CD4-positive, alpha-beta T cell (primary cell): ENCODE measurements at regions not wholly inside any gene's neighbourhood (a gene's known extent, or its start where the extent isn't known, plus 50 kb on each side); places are given as distances from the start of the nearest gene placed in this dataset.

ENCODE experiments used
- ATAC-seq: fragments of 200-7000 bp; cut with Tn5 transposase; one replicate; pipeline ENCODE4 v1.10.0; 2022; ENCODE audit warnings: mild to moderate bottlenecking; ENCODE audit not compliant: poor library complexity
- CTCF ChIA-PET: fragments of 350-600 bp; sonication (Branson Sonifier 250); formaldehyde crosslinking; loops from one replicate; lab custom pipeline; 2021; ENCODE audit warnings: antibody characterized with exemption, inconsistent platforms; lab: Charles Lee
- POLR2A ChIA-PET: fragments of 350-600 bp; sonication (Branson Sonifier 250); formaldehyde crosslinking; loops from one replicate; lab custom pipeline; 2021; ENCODE audit warnings: antibody characterized with exemption, inconsistent platforms; lab: Charles Lee
- DNase-seq, 14 experiments: peaks; one replicate each; pipeline ENCODE4 v3.0.0-alpha.2; 2013 to 2020; ENCODE audit warnings: mixed read lengths in 2 of 14
- H3K27ac ChIP-seq, 2 donors: one replicate each; pipeline versions ENCODE4 v1.5.1 to v1.7.0; 2013; ENCODE audit warnings: low read length in 2 of 2, low read depth in 1 of 2, mild to moderate bottlenecking in 1 of 2
- H3K27me3 ChIP-seq, 2 experiments: 1 replicate in 1 of 2; 2 replicates in 1 of 2; pipeline versions ENCODE4 v1.6.1 to v1.7.0; 2013; ENCODE audit warnings: low read length in 2 of 2, control low read depth in 1 of 2, mild to moderate bottlenecking in 1 of 2, moderate library complexity in 1 of 2; ENCODE audit not compliant: insufficient read depth in 2 of 2, control insufficient read depth in 1 of 2
- H3K36me3 ChIP-seq: one replicate; pipeline ENCODE4 v1.6.1; 2013; ENCODE audit warnings: low read length, control low read depth; ENCODE audit not compliant: insufficient read depth
- H3K4me1 ChIP-seq: one replicate; pipeline ENCODE4 v1.6.1; 2013; ENCODE audit warnings: low read length, control low read depth; ENCODE audit not compliant: insufficient read depth
- H3K4me3 ChIP-seq: one replicate; pipeline ENCODE4 v1.5.1; 2013; ENCODE audit warnings: mild to moderate bottlenecking, low read length, moderate library complexity
- H3K9me3 ChIP-seq, 2 experiments: 1 replicate in 1 of 2; 2 replicates in 1 of 2; pipeline versions ENCODE4 v1.6.1 to v1.7.0; 2013; ENCODE audit warnings: low read length in 2 of 2, mild to moderate bottlenecking in 2 of 2, control low read depth in 1 of 2, moderate library complexity in 1 of 2; ENCODE audit not compliant: control insufficient read depth in 1 of 2, insufficient read depth in 1 of 2
- H3K27ac Mint-ChIP-seq: one replicate; pipeline ENCODE4 v1.8.0; 2020; ENCODE audit warnings: mixed read lengths
- H3K27me3 Mint-ChIP-seq: one replicate; pipeline ENCODE4 v1.8.0; 2021; ENCODE audit warnings: mixed read lengths
- H3K36me3 Mint-ChIP-seq: one replicate; pipeline ENCODE4 v1.8.0; 2021; ENCODE audit warnings: low read depth, mixed read lengths
- H3K4me1 Mint-ChIP-seq: one replicate; pipeline ENCODE4 v1.8.0; 2021; ENCODE audit warnings: low read depth, mixed read lengths
- H3K4me3 Mint-ChIP-seq: one replicate; pipeline ENCODE4 v1.8.0; 2020; ENCODE audit warnings: mild to moderate bottlenecking, mixed read lengths
- H3K9me3 Mint-ChIP-seq: one replicate; pipeline ENCODE4 v1.8.0; 2020; ENCODE audit warnings: mixed read lengths
- intact Hi-C, 2 experiments: fragments of 100-400 bp; cut with DNase I in 1 of 2; cut with micrococcal nuclease in 1 of 2; formaldehyde crosslinking; loops; one replicate each; pipeline versions ENCODE4 v1.15.1 to v1.9.0; 2023 to 2025; cut with DNase I, micrococcal nuclease
- TF ChIP-seq, protein P1 (sequence below): fragments of 200-600 bp; IDR thresholded peaks from one replicate; pipeline ENCODE4 v1.8.0; 2022; ENCODE audit warnings: antibody characterized with exemption, mild to moderate bottlenecking

DNA sequence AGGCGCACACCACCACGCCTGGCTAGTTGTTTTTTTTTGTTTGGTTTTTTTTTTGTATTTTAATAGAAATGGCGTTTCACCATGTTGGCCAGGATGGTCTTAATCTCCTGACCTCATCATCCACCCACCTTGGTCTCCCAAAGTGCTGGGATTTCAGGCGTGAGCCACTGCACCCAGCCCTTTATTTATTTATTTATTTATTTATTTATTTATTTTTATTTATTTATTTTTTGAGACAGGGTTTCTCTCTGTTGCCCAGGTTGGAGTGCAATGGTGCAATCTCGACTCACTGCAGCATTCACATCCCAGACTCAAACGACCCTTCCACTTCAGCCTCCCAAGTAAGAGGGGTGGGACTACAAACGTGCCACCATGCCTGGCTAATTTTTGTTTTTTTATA is 63.0 kb upstream of the ADAMTSL1 start:
- no peaks in the 10 kb centered on the region for H3K36me3 ChIP-seq
- no peak for ATAC-seq
- ChIA-PET CTCF (no interaction called here), POLR2A (no interaction called here)
- TF ChIP-seq, protein P1, sequence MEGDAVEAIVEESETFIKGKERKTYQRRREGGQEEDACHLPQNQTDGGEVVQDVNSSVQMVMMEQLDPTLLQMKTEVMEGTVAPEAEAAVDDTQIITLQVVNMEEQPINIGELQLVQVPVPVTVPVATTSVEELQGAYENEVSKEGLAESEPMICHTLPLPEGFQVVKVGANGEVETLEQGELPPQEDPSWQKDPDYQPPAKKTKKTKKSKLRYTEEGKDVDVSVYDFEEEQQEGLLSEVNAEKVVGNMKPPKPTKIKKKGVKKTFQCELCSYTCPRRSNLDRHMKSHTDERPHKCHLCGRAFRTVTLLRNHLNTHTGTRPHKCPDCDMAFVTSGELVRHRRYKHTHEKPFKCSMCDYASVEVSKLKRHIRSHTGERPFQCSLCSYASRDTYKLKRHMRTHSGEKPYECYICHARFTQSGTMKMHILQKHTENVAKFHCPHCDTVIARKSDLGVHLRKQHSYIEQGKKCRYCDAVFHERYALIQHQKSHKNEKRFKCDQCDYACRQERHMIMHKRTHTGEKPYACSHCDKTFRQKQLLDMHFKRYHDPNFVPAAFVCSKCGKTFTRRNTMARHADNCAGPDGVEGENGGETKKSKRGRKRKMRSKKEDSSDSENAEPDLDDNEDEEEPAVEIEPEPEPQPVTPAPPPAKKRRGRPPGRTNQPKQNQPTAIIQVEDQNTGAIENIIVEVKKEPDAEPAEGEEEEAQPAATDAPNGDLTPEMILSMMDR: no peak
- H3K4me1 ChIP-seq: no peaks in the 10 kb centered on the region
- H3K27me3 ChIP-seq: no peaks in the 10 kb centered on the region
- Mint-ChIP-seq H3K27me3 (peaks cover 17% of the 10 kb centered on the region), H3K9me3 (no peaks in the 10 kb centered on the region), H3K4me1 (no peaks in the 10 kb centered on the region), H3K27ac (no peak overlapping the region), H3K36me3 (no peaks in the 10 kb centered on the region), H3K4me3 (no peak overlapping the region)
- no peak for DNase-seq
- intact Hi-C loops: no loop called here
- no peaks in the 10 kb centered on the region for H3K9me3 ChIP-seq
- H3K27ac ChIP-seq: no peak overlapping the region
- H3K4me3 ChIP-seq: no peak overlapping the region

DNA sequence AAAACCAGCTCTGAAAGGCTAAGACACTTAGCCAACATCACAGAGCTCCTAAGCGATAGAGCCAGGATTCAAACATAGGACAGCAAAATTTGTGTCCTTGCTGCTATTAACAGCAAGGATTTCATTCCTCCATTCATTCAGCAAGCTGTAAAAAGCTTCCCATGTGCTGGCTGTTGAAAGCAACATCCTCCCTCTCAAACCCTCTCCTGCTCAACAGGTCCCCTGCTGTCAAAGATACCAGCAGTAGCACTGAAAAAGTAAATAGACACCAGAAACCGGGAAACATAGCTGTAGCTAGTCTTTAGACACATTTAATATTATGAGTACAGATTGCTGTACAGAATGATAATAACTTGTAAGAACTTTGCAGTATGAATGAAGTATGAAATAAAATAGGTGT is 52.6 kb upstream of the ADAMTSL1 start:
- no peak for ATAC-seq
- Mint-ChIP-seq H3K4me1 (no peaks in the 10 kb centered on the region), H3K4me3 (no peak overlapping the region), H3K9me3 (no peaks in the 10 kb centered on the region), H3K36me3 (no peaks in the 10 kb centered on the region), H3K27ac (no peak overlapping the region), H3K27me3 (peaks cover 5% of the 10 kb centered on the region)
- no peaks in the 10 kb centered on the region for H3K4me1 ChIP-seq
- POLR2A ChIA-PET: no interaction called here
- no peak overlapping the region for H3K4me3 ChIP-seq
- no peak for DNase-seq
- H3K36me3 ChIP-seq: no peaks in the 10 kb centered on the region
- no peaks in the 10 kb centered on the region for H3K9me3 ChIP-seq
- H3K27ac ChIP-seq: no peak overlapping the region
- intact Hi-C loops: loop anchor here in 1 of 2 experiments (10.0 kb wide), 1 partner anchor 57 kb away; no protein-coding TSS in a partner anchor
- CTCF ChIA-PET: no interaction called here
- TF ChIP-seq, protein P1: no peak
- no peaks in the 10 kb centered on the region for H3K27me3 ChIP-seq

DNA sequence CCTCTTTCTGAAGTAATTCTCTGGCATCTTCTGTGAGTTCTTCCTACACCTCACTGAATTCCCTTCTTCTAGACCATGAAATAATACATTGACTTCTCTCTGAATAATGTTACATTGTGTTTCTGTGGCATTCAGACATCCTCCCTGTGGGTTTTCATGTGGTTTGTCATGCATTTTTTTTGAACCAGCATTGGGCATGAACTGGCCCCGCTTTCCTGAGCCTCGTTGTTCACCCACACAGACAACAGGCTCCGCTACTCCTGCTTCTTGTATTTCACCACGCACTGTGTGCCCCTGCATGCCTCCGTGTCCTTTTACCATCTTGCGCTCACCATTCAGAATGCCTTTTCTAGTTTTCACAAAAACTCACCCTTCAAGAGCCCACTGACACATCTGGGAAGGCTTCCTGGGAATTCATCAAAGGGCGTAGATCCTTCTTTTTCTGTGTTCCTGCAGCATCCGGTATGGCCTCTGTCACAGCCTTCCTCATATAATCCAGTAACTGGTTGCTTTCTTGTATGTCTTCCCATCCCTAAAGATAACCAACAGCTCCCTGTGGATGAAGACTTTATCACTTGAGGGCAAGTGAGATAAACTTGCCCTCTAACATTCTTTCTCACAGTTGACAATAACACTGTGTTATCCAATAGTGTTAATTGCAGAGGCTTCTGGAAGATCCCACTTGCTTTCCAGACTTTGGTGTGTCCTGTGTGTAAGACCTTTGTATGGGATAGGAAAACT is 51.5 kb upstream of the ADAMTSL1 start:
- no peaks in the 10 kb centered on the region for H3K27me3 Mint-ChIP-seq
- ChIA-PET CTCF (no interaction called here), POLR2A (no interaction called here)
- H3K4me3 Mint-ChIP-seq: no peak overlapping the region
- H3K9me3 Mint-ChIP-seq: no peaks in the 10 kb centered on the region
- intact Hi-C loops: loop anchor here in 1 of 2 experiments (10.0 kb wide), 1 partner anchor 58 kb away; no protein-coding TSS in a partner anchor
- H3K27ac Mint-ChIP-seq: no peak overlapping the region
- no peaks in the 10 kb centered on the region for H3K27me3 ChIP-seq
- no peak for ATAC-seq
- H3K4me3 ChIP-seq: no peak overlapping the region
- H3K36me3 Mint-ChIP-seq: no peaks in the 10 kb centered on the region
- no peak overlapping the region for H3K27ac ChIP-seq
- TF ChIP-seq, protein P1: no peak
- H3K36me3 ChIP-seq: no peaks in the 10 kb centered on the region
- no peaks in the 10 kb centered on the region for H3K4me1 Mint-ChIP-seq
- DNase-seq: no peak
- no peaks in the 10 kb centered on the region for H3K9me3 ChIP-seq
- no peaks in the 10 kb centered on the region for H3K4me1 ChIP-seq
